MM.1S (cell line): ENCODE measurements at regions not wholly inside any gene's neighbourhood (a gene's known extent, or its start where the extent isn't known, plus 50 kb on each side); places are given as distances from the start of the nearest gene placed in this dataset.

Source experiments
- DNase-seq: peaks from one replicate; pipeline ENCODE4 v3.0.0-alpha.2; 2015
- H2AFZ ChIP-seq: fragments of 300-600 bp; sonication (generic); 2 replicates; pipeline ENCODE4 v1.6.0; 2016; ENCODE audit warnings: antibody characterized with exemption, low read length
- H3F3A ChIP-seq: fragments of 300-600 bp; sonication (generic); 2 replicates; pipeline ENCODE4 v1.6.1; 2016; ENCODE audit warnings: mild to moderate bottlenecking, antibody characterized with exemption, low read length, moderate library complexity, mixed read lengths; ENCODE audit not compliant: insufficient read depth
- H3K27ac ChIP-seq: fragments of 300-600 bp; sonication (generic); 2 replicates; pipeline ENCODE4 v1.5.1; 2016; ENCODE audit warnings: mild to moderate bottlenecking, low read length
- H3K27me3 ChIP-seq: fragments of 300-600 bp; sonication (generic); replicated peaks from 2 replicates; pipeline ENCODE4 v1.6.0; 2016; ENCODE audit warnings: low read length; ENCODE audit not compliant: insufficient read depth
- H3K36me3 ChIP-seq: fragments of 300-600 bp; sonication (generic); replicated peaks from 2 replicates; pipeline ENCODE4 v1.6.1; 2016; ENCODE audit warnings: mild to moderate bottlenecking, low read length, mixed read lengths; ENCODE audit not compliant: insufficient read depth
- H3K4me1 ChIP-seq: fragments of 300-600 bp; sonication (generic); 2 replicates; pipeline ENCODE4 v1.6.1; 2016; ENCODE audit warnings: low read length, mixed read lengths
- H3K4me2 ChIP-seq: fragments of 300-600 bp; sonication (generic); 2 replicates; pipeline ENCODE4 v1.6.0; 2016; ENCODE audit warnings: low read depth, low read length
- H3K4me3 ChIP-seq: fragments of 300-600 bp; sonication (generic); 2 replicates; pipeline ENCODE4 v1.5.1; 2016; ENCODE audit warnings: low read length, mixed read lengths
- H3K79me2 ChIP-seq: fragments of 300-600 bp; sonication (generic); 2 replicates; pipeline ENCODE4 v1.6.1; 2016; ENCODE audit warnings: mixed run types, low read length, mixed read lengths
- H3K9ac ChIP-seq: fragments of 300-600 bp; sonication (generic); 2 replicates; pipeline ENCODE4 v1.6.1; 2016; ENCODE audit warnings: low read length, mixed read lengths
- H3K9me2 ChIP-seq: fragments of 300-600 bp; sonication (generic); replicated peaks from 2 replicates; pipeline ENCODE4 v1.6.1; 2016; ENCODE audit warnings: mild to moderate bottlenecking, low read length, mixed read lengths; ENCODE audit not compliant: insufficient read depth
- H3K9me3 ChIP-seq: fragments of 300-600 bp; sonication (generic); replicated peaks from 2 replicates; pipeline ENCODE4 v1.6.1; 2016; ENCODE audit warnings: mild to moderate bottlenecking, low read length, mixed read lengths; ENCODE audit not compliant: insufficient read depth
- H4K20me1 ChIP-seq: fragments of 300-600 bp; sonication (generic); 2 replicates; pipeline ENCODE4 v1.6.1; 2016; ENCODE audit warnings: mild to moderate bottlenecking, low read length, moderate library complexity, mixed read lengths; ENCODE audit not compliant: insufficient read depth
- EZH2 ChIP-seq: fragments of 300-600 bp; sonication (generic); optimal IDR thresholded peaks from 2 replicates; pipeline ENCODE3; 2017; ENCODE audit warnings: low read depth, mild to moderate bottlenecking, antibody characterized with exemption, low read length, mixed read lengths
- EZH2phosphoT487 ChIP-seq: fragments of 300-600 bp; sonication (generic); IDR thresholded peaks from 2 replicates; pipeline ENCODE4 v1.6.1; 2018; ENCODE audit warnings: antibody characterized with exemption, low read length
- TF ChIP-seq, protein P1 (sequence below): fragments of 300-600 bp; sonication (generic); IDR thresholded peaks from 2 replicates; pipeline ENCODE4 v1.5.1; 2016; ENCODE audit warnings: antibody characterized with exemption, low read length, mixed read lengths

DNA sequence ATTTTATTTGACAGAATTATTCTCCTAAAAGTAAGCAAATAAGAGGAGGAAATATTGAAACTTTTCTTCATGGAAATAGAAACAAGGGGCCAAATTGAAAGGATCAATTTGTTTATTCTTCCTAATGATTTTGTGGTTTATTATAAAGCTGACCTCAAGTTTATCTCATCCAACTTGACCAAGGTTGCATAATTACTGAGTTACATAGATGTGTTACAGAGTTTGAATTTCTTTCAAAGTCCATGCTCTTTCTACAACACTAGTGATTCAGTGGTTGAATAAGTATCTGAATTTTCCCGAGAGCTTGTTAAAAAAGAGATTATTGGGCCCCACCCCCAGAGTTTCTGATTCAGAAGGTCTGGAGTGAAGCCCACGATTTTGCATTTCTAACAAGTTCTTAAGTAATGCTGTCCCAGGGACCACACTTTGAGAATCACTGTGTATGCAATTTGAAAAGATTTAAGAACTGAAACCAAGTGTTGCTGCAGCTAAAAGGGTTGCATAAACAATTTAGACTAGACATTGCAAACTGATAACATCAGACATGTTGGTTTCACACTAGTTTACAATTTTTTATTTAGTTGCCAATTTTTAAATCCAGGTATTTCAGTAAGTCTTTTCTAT, 485.7 kb upstream of the ANO5 start:
- no peaks in the 10 kb centered on the region for H3K36me3 ChIP-seq
- H3K4me1 ChIP-seq = no peaks in the 10 kb centered on the region
- H4K20me1 ChIP-seq = no peaks in the 10 kb centered on the region
- H3K4me2 ChIP-seq = no peak overlapping the region
- no peaks in the 10 kb centered on the region for H3K9me3 ChIP-seq
- H3K4me3 ChIP-seq = no peak overlapping the region
- no peaks in the 10 kb centered on the region for H3K79me2 ChIP-seq
- no peak overlapping the region for H3K9ac ChIP-seq
- no peaks in the 10 kb centered on the region for H3K9me2 ChIP-seq
- no peaks in the 10 kb centered on the region for H3F3A ChIP-seq
- TF ChIP-seq EZH2 = no peak
- TF ChIP-seq, protein P1, sequence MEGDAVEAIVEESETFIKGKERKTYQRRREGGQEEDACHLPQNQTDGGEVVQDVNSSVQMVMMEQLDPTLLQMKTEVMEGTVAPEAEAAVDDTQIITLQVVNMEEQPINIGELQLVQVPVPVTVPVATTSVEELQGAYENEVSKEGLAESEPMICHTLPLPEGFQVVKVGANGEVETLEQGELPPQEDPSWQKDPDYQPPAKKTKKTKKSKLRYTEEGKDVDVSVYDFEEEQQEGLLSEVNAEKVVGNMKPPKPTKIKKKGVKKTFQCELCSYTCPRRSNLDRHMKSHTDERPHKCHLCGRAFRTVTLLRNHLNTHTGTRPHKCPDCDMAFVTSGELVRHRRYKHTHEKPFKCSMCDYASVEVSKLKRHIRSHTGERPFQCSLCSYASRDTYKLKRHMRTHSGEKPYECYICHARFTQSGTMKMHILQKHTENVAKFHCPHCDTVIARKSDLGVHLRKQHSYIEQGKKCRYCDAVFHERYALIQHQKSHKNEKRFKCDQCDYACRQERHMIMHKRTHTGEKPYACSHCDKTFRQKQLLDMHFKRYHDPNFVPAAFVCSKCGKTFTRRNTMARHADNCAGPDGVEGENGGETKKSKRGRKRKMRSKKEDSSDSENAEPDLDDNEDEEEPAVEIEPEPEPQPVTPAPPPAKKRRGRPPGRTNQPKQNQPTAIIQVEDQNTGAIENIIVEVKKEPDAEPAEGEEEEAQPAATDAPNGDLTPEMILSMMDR = no peak
- TF ChIP-seq EZH2phosphoT487 = no peak
- no peak overlapping the region for H3K27ac ChIP-seq
- H3K27me3 ChIP-seq = no peaks in the 10 kb centered on the region
- DNase-seq = peak; percentile 50
- no peak overlapping the region for H2AFZ ChIP-seq

DNA sequence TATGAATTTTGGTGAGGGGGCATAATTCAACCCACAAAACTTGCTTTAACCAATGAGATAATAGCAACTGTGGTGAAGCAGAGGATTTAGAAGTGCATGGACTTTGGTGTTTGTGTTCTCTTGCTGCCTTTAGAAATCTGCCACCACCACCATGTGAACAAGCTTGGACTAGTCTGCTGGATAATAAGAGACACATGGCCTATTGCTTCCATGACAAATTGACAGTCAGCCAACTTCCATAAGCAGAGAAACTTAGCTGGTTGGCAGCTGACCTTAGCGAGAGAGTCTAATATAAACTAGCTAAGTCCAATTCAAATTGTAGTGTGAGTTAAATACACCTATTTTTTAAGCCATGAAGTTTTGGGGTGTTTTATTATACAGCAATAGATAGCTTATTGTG, 482.1 kb upstream of the ANO5 start:
- H3K9ac ChIP-seq = no peak overlapping the region
- H3K9me3 ChIP-seq = no peaks in the 10 kb centered on the region
- H3F3A ChIP-seq = no peaks in the 10 kb centered on the region
- no peaks in the 10 kb centered on the region for H3K4me1 ChIP-seq
- no peak overlapping the region for H2AFZ ChIP-seq
- no peaks in the 10 kb centered on the region for H3K79me2 ChIP-seq
- no peak for DNase-seq
- H3K27me3 ChIP-seq = no peaks in the 10 kb centered on the region
- no peak overlapping the region for H3K27ac ChIP-seq
- no peaks in the 10 kb centered on the region for H3K36me3 ChIP-seq
- no peak overlapping the region for H3K4me3 ChIP-seq
- H3K9me2 ChIP-seq = no peaks in the 10 kb centered on the region
- no peak overlapping the region for H3K4me2 ChIP-seq
- H4K20me1 ChIP-seq = no peaks in the 10 kb centered on the region
- TF ChIP-seq, protein P1 = no peak
- TF ChIP-seq EZH2 = no peak

DNA sequence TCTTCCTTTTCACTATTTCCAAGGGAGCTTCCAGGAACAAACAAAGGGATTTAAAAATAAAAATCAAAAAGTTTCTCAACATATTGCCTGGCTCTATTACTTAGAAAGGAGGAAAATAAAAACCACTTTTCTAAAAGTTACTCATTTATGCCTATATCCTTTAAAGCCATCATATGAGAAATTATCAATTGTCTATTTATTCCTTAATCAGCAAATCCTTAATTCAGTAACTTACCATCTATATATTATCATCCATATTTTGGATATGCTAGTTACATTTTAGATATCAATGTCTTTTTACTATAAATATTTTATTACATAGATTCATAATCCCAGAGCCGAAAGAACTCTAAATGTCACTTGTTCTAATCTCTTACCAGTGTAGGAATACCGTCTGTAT, 481.5 kb upstream of the ANO5 start:
- no peak for DNase-seq
- no peak overlapping the region for H3K4me3 ChIP-seq
- no peaks in the 10 kb centered on the region for H3K79me2 ChIP-seq
- H3K9me3 ChIP-seq = no peaks in the 10 kb centered on the region
- no peak overlapping the region for H3K9ac ChIP-seq
- H2AFZ ChIP-seq = no peak overlapping the region
- H3F3A ChIP-seq = no peaks in the 10 kb centered on the region
- no peaks in the 10 kb centered on the region for H3K36me3 ChIP-seq
- H3K4me2 ChIP-seq = no peak overlapping the region
- H4K20me1 ChIP-seq = no peaks in the 10 kb centered on the region
- no peaks in the 10 kb centered on the region for H3K27me3 ChIP-seq
- TF ChIP-seq, protein P1 = no peak
- TF ChIP-seq EZH2 = no peak
- TF ChIP-seq EZH2phosphoT487 = no peak
- H3K27ac ChIP-seq = no peak overlapping the region
- no peaks in the 10 kb centered on the region for H3K4me1 ChIP-seq
- no peaks in the 10 kb centered on the region for H3K9me2 ChIP-seq
